NCI-H146 (cell line): ENCODE measurements at regions not wholly inside any gene's neighbourhood (a gene's known extent, or its start where the extent isn't known, plus 50 kb on each side); places are given as distances from the start of the nearest gene placed in this dataset.

Experiments used
- DNase-seq: peaks from one replicate; lab custom pipeline; 2025; lab: John Stamatoyannopoulos, UW

GRCh38 chr7:10685040-10685439, 288.6 kb upstream of the PHF14 start:
- no peak for DNase-seq

DNA sequence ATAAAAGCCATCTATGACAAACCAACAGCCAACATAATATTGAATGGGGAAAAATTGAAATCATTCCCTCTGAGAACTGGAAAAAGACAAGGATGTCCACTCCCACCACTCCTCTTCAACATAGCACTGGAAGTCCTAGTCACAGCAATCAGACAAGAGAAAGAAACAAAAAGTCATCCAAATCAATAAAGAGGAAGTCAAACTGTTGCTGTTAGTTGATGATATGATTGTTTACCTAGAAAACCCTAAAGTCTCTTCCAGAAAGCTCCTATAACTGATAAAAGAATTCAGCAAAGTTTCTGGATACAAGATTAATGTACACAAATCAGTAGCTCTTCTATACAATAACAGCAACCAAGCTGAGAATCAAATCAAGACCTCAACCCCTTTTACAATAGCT, 285.1 kb upstream of the PHF14 start:
- no peak for DNase-seq

DNA sequence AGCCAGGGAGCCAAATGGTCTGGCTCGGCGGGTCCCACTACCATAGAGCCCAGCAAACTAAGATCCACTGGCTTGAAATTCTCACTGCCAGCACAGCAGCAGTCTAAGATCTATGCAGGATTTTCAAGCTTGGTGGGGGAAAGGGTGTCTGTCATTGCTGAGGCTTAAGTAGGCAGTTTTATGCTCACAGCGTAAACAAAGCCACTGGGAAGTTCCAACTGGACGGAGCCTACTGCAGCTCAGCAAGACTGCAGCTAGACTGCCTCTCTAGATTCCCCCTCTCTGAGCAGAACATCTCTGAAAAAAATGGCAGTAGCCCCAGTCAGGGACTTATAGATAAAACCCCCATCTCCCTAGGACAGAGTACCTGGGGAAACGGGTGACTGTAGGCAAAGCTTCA, 277.6 kb upstream of the PHF14 start:
- DNase-seq = no peak

DNA sequence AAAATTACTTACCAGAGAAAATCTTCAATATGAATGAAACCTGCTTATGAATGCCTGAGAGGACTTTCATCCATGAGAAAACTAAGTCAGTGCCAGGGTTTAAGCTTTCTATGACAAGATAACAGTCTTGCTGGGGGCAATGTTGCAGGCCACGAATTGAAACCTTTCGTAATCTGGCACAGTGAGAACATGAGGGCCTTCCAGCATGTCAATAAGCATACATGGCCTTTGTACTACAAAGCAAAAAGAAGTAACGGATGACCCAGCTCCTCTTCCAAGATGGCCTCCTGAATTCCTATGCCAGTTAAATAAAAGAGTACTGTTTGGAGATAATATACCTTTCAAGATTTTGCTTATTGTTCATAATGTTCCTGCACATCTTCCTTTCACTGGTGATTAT, 270.6 kb upstream of the PHF14 start:
- DNase-seq = no peak

GRCh38 chr7:10703981-10704380, 269.7 kb upstream of the PHF14 start:
- DNase-seq = no peak

- no peak for DNase-seq
Measured at GRCh38 chr7:10704653-10705052, 269.0 kb upstream of the PHF14 start.

- DNase-seq = no peak
Measured at GRCh38 chr7:10706875-10707493, 266.7 kb upstream of the PHF14 start.

GRCh38 chr7:10707519-10707918, 266.2 kb upstream of the PHF14 start:
- no peak for DNase-seq

DNA sequence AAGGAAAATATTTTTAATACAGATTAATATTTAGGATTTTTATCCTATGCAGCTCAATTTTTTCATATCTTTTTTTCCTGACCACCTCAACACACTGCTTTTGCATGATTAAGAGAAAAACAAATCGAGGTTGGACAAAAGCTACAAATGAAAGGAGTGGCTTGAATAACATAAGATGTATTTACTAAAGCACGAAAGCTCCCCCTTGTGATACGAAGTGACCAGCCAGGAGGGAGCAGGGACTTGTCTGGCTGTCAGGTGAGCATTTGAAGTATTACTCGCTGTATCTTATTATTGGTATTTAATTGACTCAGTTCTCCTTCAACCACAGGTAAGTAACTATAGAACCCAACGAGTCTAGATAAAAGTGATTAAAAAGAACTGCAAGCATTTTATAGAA, 265.2 kb upstream of the PHF14 start:
- DNase-seq = peak; percentile 78

DNA sequence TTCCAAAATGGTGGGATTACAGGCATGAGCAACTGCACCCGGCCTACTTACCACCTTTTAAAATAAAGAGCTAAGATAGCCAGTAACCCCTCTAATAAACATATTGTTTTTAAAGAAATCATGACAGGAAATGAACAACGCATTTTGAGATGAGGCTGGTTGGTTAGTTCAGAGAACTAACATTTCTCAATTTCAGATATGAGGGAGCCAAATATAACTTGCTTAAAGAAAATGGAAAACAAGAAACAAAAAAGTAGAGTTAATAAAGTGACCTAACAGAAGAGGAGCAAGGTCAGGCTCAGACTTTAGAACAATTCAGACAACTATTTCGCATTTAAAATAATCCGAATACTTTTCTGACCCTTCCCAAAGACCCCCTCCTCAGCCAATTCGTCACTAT, 254.9 kb upstream of the PHF14 start:
- no peak for DNase-seq

DNA sequence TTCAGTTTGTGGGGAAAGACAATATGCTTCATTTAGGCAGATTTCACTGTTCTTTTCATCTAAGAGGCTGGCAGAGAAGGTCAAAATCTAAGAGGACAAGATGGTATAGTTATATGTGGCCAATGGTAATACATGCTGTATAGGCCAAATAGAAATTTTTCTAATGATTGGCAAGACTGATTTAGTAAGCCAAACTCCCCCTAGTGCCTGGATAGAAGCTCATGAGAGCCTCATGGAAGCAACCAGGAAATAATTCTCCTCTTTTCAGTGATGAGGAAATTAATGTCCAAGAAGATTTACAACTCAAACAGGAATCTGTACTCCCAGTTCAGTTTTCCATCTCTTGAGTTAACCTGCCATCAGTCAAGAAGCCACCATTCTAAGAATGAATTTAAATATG, 253.6 kb upstream of the PHF14 start:
- no peak for DNase-seq

GRCh38 chr7:10721289-10721688, 252.4 kb upstream of the PHF14 start:
- DNase-seq = no peak

GRCh38 chr7:10723832-10724231, 249.8 kb upstream of the PHF14 start:
- DNase-seq = no peak

DNA sequence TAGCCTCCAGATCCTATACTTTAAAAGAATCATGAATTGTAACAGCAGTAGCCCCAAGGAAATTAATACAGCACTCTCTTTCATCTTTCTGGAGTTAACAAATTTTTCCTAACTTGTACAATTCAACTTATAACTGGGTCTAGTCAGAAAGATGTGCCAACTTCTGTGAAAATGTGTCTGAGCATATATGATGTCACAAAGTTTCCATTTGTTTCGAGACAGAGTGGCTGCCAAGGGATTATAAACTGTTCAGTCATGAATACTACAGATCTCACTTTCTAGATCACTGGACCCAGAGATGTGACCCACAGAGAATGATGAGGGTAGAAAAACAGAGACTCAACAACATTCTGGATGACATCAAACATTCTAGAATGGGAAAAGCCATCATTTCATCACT, 249.2 kb upstream of the PHF14 start:
- no peak for DNase-seq

DNA sequence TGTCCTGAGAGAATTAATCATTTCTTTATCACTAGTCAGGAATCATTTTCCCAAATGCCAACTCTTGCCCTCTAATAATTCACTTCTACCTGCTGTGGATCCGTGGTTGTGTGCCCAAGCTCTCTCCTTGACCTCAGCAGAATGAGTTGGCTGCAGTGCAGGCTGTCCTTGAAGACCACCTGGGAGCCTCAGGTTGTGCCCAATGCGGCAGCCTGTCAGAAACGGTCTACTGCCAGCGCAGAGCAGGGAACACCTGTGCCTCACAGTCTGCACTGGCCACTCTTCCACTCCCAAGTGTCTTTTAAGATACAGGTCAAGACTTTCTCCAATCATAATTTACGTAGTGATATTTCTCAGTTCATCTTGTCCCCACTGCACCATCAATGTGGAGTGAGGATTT, 246.0 kb upstream of the PHF14 start:
- no peak for DNase-seq

GRCh38 chr7:10731253-10731773, 242.4 kb upstream of the PHF14 start:
- DNase-seq = no peak

DNA sequence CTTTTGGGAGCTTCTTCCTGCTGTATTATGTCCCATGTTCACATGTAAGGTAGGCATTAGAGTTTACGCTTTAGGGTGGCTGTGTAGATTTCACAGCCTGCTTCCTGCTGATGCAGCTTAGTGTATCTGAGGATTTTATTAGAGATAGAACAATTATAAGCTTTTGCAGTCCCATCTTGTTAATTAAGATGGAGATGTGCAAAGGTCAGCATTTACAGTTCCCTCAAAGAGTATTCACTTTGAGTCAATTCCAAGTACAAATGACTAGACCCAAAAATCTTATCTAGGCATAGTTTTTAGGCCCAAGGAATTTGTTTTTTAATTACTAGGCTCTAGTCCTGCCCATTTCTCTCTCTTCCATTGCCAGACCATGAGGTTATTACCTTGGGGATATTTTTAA, 239.9 kb upstream of the PHF14 start:
- no peak for DNase-seq

DNA sequence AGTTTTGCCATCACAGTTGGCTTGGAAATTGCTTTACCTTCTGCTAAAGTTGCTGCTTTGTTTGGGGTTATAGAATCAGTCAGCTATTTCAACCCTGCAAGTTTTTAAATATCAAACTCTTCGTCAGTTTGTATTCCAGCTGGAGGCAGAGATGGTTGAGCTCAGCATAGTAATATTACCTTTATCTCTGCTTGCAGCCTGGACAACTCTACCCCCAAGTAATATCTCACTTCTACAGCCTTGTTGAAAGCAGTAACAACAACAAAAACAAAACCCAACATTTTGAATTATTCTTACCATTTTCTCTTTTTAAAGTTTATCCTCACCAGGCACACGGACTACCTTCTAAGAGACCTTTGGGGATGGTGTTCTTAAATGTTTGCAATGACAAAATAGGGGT, 239.1 kb upstream of the PHF14 start:
- DNase-seq = no peak

GRCh38 chr7:10739401-10739800, 234.3 kb upstream of the PHF14 start:
- no peak for DNase-seq

DNA sequence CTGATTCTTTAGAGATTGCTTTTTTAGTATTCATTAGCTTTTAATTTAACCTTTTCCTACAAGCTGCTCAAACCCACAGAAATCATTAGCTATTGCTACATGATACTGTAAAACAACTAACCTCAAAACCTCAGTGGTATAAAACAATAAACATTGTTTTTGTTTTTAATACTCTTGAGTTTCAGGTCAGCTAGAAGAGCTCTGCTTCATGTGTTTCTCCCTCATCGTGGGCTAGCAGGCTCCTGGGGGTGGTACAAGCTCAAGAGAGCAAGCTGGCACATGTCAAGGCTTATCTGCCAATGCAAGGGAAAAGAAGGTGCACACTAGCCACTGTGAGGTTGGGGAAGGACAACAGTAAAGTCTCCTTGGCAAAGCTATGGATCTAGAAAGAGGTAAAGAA, 232.9 kb upstream of the PHF14 start:
- no peak for DNase-seq

GRCh38 chr7:10756981-10757380, 216.7 kb upstream of the PHF14 start:
- DNase-seq = no peak

- DNase-seq = no peak
Measured at GRCh38 chr7:10759120-10759519, 214.6 kb upstream of the PHF14 start.

- DNase-seq = no peak
Measured at GRCh38 chr7:10767771-10768170, 205.9 kb upstream of the PHF14 start.

- no peak for DNase-seq
Measured at GRCh38 chr7:10770176-10770575, 203.5 kb upstream of the PHF14 start.

GRCh38 chr7:10773430-10773829, 200.2 kb upstream of the PHF14 start:
- no peak for DNase-seq
